ENCODE measurements at regions not wholly inside any gene's neighbourhood (a gene's known extent, or its start where the extent isn't known, plus 50 kb on each side); places are given as distances from the start of the nearest gene placed in this dataset.

- TF ChIP-seq ATF7 (IDR thresholded peaks at IDR 0.05; ENCODE audit: low read depth) (no peak), SIX5 (IDR thresholded peaks at IDR 0.05; ENCODE audit: low read depth, low read length, severe bottlenecking) (no peak), TAF1 (IDR thresholded peaks at IDR 0.05; ENCODE audit: borderline replicate concordance, low read depth, low read length) (no peak), ZNF207 (IDR thresholded peaks at IDR 0.05; ENCODE audit: borderline replicate concordance) (no peak), MYC (IDR thresholded peaks at IDR 0.05; ENCODE audit: insufficient read depth, insufficient read length, insufficient replicate concordance, low read length, severe bottlenecking) (no peak), NR2F1 (conservative IDR thresholded peaks at IDR 0.05) (no peak), IRF3 (IDR thresholded peaks at IDR 0.05) (no peak), EGR1 (IDR thresholded peaks at IDR 0.05; ENCODE audit: borderline replicate concordance in 1 of 2, low read depth in 2 of 2, low read length in 2 of 2) (no peak), E2F4 (IDR thresholded peaks at IDR 0.05; ENCODE audit: low read depth, low read length) (no peak), TBL1XR1 (IDR thresholded peaks at IDR 0.05; ENCODE audit: low read depth, low read length) (no peak), RAD51 (IDR thresholded peaks at IDR 0.05) (no peak), YY1 (IDR thresholded peaks at IDR 0.05; ENCODE audit: low read depth, low read length) (no peak), BRCA1 (IDR thresholded peaks at IDR 0.05; ENCODE audit: low read depth, low read length) (no peak), EZH2 (IDR thresholded peaks at IDR 0.05; ENCODE audit: borderline replicate concordance, control insufficient read depth, low read depth, low read length) (no peak), SRF (IDR thresholded peaks at IDR 0.05; ENCODE audit: low read depth in 2 of 2, low read length in 2 of 2) (no peak), BHLHE40 (IDR thresholded peaks at IDR 0.05; ENCODE audit: borderline replicate concordance in 1 of 2, low read depth in 2 of 2, low read length in 1 of 2) (no peak), E2F8 (IDR thresholded peaks at IDR 0.05; ENCODE audit: low read depth, partially characterized antibody) (no peak), HCFC1 (IDR thresholded peaks at IDR 0.05; ENCODE audit: low read length) (no peak), ATF3 (IDR thresholded peaks at IDR 0.05; ENCODE audit: borderline replicate concordance, extremely low read depth, low read depth, low read length) (no peak), YBX1 (IDR thresholded peaks at IDR 0.05) (no peak)
- ChIA-PET RAD21 (ENCODE audit: unreplicated experiment) (no interaction called here), CTCF (no interaction called here), POLR2A (no interaction called here), SMC1A (ENCODE audit: uncharacterized antibody, unreplicated experiment) (no interaction called here)
- no peaks in the 10 kb centered on the region for H3K4me1 ChIP-seq (ENCODE audit: control insufficient read depth, insufficient read depth, low read length)
- no peaks in the 10 kb centered on the region for H3K36me3 ChIP-seq (ENCODE audit: control insufficient read depth in 2 of 2, insufficient read depth in 2 of 2, low read length in 1 of 2)
- no peak overlapping the region for H2AFZ ChIP-seq (ENCODE audit: control insufficient read depth, low read depth, low read length)
- ATAC-seq (no peak), DNase-seq (ENCODE audit: low read depth, low spot score) (no peak), FAIRE-seq (no peak)
- H3K4me3 ChIP-seq = no peak overlapping the region
- 84% methylated on average over 1 of the region's 1 CpG for WGBS (ENCODE audit: insufficient coverage, insufficient replicate concordance, low lambda C conversion rate, missing lambda C conversion rate)
- no TSS peak for BruUV-seq (replicated peaks)
- H3K27me3 ChIP-seq (replicated peaks in 1 of 2; ENCODE audit: control insufficient read depth in 2 of 2, insufficient read depth in 2 of 2, low read length in 1 of 2) = no peaks in the 10 kb centered on the region
- no peak overlapping the region for H3K27ac ChIP-seq (ENCODE audit: control insufficient read depth, insufficient read depth)
- no peaks in the 10 kb centered on the region for H4K20me1 ChIP-seq (ENCODE audit: control insufficient read depth, insufficient read depth)
- no peak overlapping the region for H3K9ac ChIP-seq (ENCODE audit: control insufficient read depth, insufficient read depth, low read length)
- in situ Hi-C loops (cut with MboI) (no loop called here), intact Hi-C loops (cut with micrococcal nuclease; ENCODE audit: unreplicated experiment) (no loop called here)
- H3K4me2 ChIP-seq (ENCODE audit: control insufficient read depth, insufficient read depth) = no peak overlapping the region
- H3K79me2 ChIP-seq (ENCODE audit: control insufficient read depth, insufficient read depth, low read length) = no peaks in the 10 kb centered on the region
- no peaks in the 10 kb centered on the region for H3K9me3 ChIP-seq (replicated peaks; ENCODE audit: control insufficient read depth, insufficient read depth, low read length)
These were observed 602.8 kb downstream of the KCNT2 start for GRCh38 chr1:196005426-196005825.
